Loucy (cell line): ENCODE measurements at regions not wholly inside any gene's neighbourhood (a gene's known extent, or its start where the extent isn't known, plus 50 kb on each side); places are given as distances from the start of the nearest gene placed in this dataset.

ENCODE experiments used
- H2AFZ ChIP-seq: fragments of 200-600 bp; sonication (generic); 2 replicates; pipeline ENCODE4 v1.6.0; 2016; ENCODE audit warnings: antibody characterized with exemption, mild to moderate bottlenecking, low read length, moderate library complexity
- H3F3A ChIP-seq: fragments of 200-600 bp; 2 replicates; pipeline ENCODE4 v1.6.0; 2016; ENCODE audit warnings: antibody characterized with exemption, low read depth, mild to moderate bottlenecking
- H3K27me3 ChIP-seq: fragments of 200-600 bp; sonication (generic); 2 replicates; pipeline ENCODE4 v1.6.1; 2014; ENCODE audit warnings: low read length, mild to moderate bottlenecking; ENCODE audit not compliant: insufficient read depth, poor library complexity, severe bottlenecking
- H3K36me3 ChIP-seq: fragments of 200-600 bp; sonication (generic); 2 replicates; pipeline ENCODE4 v1.6.1; 2016; ENCODE audit warnings: low read length; ENCODE audit not compliant: insufficient read depth
- H3K4me1 ChIP-seq: fragments of 200-600 bp; sonication (generic); 2 replicates; pipeline ENCODE4 v1.5.1; 2014; ENCODE audit warnings: low read length, mild to moderate bottlenecking; ENCODE audit not compliant: insufficient read depth, poor library complexity, severe bottlenecking
- H3K4me2 ChIP-seq: fragments of 200-600 bp; sonication (generic); 2 replicates; pipeline ENCODE4 v1.6.0; 2014; ENCODE audit warnings: antibody characterized with exemption, low read length, low read depth, mild to moderate bottlenecking; ENCODE audit not compliant: poor library complexity, severe bottlenecking
- H3K4me3 ChIP-seq: fragments of 200-600 bp; sonication (generic); 2 replicates; pipeline ENCODE4 v1.5.1; 2014; ENCODE audit warnings: low read length, mild to moderate bottlenecking, mixed read lengths; ENCODE audit not compliant: poor library complexity, severe bottlenecking
- H3K79me2 ChIP-seq: fragments of 200-600 bp; sonication (generic); 2 replicates; pipeline ENCODE4 v1.6.1; 2014; ENCODE audit warnings: low read length; ENCODE audit not compliant: insufficient read depth
- H3K9ac ChIP-seq: fragments of 200-600 bp; sonication (generic); 2 replicates; pipeline ENCODE4 v1.6.0; 2014; ENCODE audit warnings: mild to moderate bottlenecking, low read depth, low read length, moderate library complexity; ENCODE audit not compliant: poor library complexity, severe bottlenecking
- H3K9me2 ChIP-seq: fragments of 200-600 bp; sonication (generic); replicated peaks from 2 replicates; pipeline ENCODE4 v1.6.1; 2016; ENCODE audit warnings: low read depth, low read length, mixed read lengths
- H3K9me3 ChIP-seq: fragments of 200-600 bp; sonication (generic); 2 replicates; pipeline ENCODE4 v1.6.1; 2014; ENCODE audit warnings: mild to moderate bottlenecking, antibody characterized with exemption, low read length, low read depth; ENCODE audit not compliant: insufficient read depth
- H4K20me1 ChIP-seq: fragments of 200-600 bp; sonication (generic); 2 replicates; pipeline ENCODE4 v1.6.0; 2014; ENCODE audit warnings: antibody characterized with exemption, low read length, mild to moderate bottlenecking; ENCODE audit not compliant: insufficient read depth, poor library complexity, severe bottlenecking
- EZH2phosphoT487 ChIP-seq: fragments of 200-600 bp; IDR thresholded peaks from 2 replicates; pipeline ENCODE4 v1.6.1; 2018; ENCODE audit warnings: antibody characterized with exemption, mild to moderate bottlenecking, moderate library complexity, borderline replicate concordance
- TF ChIP-seq, protein P1 (sequence below): fragments of 200-600 bp; sonication (generic); conservative IDR thresholded peaks from 2 replicates; pipeline ENCODE4 v1.5.1; 2014; ENCODE audit warnings: mild to moderate bottlenecking, antibody characterized with exemption, low read length

DNA sequence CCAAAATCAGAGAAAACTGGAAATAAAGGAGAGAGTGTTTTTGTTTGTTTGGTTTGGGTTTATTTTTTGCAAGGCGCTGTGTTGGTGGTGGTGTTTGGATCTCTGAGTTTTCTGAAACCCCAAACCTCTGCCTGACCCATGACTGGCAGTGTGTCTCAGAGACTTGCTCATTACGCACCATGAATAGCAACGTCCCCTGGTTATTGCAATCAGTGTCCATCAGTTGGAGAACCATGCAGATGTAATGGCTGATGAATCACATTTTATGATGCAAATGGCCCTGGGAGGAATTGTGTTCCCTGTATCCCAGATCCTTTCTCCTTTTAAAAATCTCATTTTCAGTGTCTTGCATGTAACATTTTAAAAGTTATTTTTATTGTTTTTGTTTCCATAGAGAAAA lies 362.8 kb downstream of the PMP22 start:
- Histone ChIP-seq H3K36me3 (no peaks in the 10 kb centered on the region), H3K9me2 (no peaks in the 10 kb centered on the region), H3K4me2 (no peak overlapping the region), H3K9me3 (no peaks in the 10 kb centered on the region), H3K79me2 (no peaks in the 10 kb centered on the region), H3K27me3 (no peaks in the 10 kb centered on the region), H3F3A (no peaks in the 10 kb centered on the region), H3K9ac (no peak overlapping the region), H3K4me3 (no peak overlapping the region), H3K4me1 (no peaks in the 10 kb centered on the region), H4K20me1 (no peaks in the 10 kb centered on the region), H2AFZ (no peak overlapping the region)
- TF ChIP-seq, protein P1, sequence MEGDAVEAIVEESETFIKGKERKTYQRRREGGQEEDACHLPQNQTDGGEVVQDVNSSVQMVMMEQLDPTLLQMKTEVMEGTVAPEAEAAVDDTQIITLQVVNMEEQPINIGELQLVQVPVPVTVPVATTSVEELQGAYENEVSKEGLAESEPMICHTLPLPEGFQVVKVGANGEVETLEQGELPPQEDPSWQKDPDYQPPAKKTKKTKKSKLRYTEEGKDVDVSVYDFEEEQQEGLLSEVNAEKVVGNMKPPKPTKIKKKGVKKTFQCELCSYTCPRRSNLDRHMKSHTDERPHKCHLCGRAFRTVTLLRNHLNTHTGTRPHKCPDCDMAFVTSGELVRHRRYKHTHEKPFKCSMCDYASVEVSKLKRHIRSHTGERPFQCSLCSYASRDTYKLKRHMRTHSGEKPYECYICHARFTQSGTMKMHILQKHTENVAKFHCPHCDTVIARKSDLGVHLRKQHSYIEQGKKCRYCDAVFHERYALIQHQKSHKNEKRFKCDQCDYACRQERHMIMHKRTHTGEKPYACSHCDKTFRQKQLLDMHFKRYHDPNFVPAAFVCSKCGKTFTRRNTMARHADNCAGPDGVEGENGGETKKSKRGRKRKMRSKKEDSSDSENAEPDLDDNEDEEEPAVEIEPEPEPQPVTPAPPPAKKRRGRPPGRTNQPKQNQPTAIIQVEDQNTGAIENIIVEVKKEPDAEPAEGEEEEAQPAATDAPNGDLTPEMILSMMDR: no peak
- TF ChIP-seq EZH2phosphoT487: no peak

DNA sequence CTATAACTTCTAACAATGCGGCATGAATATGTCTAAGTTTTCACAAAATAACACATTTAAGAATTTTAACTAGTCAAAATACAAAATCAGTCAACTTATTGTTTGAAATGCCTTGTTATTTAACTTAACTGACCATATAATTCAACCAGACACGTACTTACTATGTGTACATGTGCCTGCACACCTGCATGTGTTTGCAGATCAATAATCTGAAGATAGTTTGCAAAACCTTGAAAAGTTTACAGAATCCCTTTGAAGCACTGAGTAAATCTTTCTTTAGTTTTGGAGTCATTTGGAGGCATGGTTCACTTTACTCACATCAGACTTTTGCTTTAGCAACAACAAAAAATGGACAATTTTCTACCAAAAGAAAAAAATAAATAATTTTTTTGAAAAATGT lies 363.8 kb downstream of the PMP22 start:
- no peak overlapping the region for H2AFZ ChIP-seq
- H3K9ac ChIP-seq: no peak overlapping the region
- no peaks in the 10 kb centered on the region for H3K27me3 ChIP-seq
- H3K9me3 ChIP-seq: no peaks in the 10 kb centered on the region
- H3K4me2 ChIP-seq: no peak overlapping the region
- no peaks in the 10 kb centered on the region for H3K4me1 ChIP-seq
- no peak overlapping the region for H3K4me3 ChIP-seq
- H3K9me2 ChIP-seq: no peaks in the 10 kb centered on the region
- no peaks in the 10 kb centered on the region for H4K20me1 ChIP-seq
- no peaks in the 10 kb centered on the region for H3F3A ChIP-seq
- no peaks in the 10 kb centered on the region for H3K36me3 ChIP-seq
- no peaks in the 10 kb centered on the region for H3K79me2 ChIP-seq
- TF ChIP-seq, protein P1: no peak
- no peak for TF ChIP-seq EZH2phosphoT487

DNA sequence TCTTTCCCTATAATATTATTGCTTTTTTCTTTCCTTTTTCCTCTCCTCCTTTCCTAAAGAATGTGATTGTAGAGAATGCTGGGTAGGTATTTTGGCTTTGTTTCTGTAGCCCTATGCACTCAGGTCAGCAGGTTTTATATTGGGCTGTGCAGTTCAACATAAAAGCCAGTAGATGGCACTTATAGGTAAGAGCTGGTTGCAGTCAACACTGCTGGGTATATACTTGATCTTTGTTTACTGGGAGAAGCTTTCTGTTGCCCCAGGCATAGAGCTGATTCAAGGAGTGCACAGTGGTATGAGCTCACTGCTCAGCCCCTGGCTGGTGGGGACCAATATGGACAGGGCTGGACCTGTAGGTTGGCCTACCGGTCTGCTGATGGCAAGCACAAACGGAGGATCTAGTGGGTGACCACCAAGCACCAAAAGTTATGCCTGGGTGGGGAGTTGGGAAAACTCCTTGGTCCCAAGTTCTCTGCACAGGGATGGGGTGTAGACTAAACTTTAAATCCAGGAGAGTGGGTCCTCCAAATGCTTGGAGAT lies 378.9 kb downstream of the PMP22 start:
- Histone ChIP-seq H3F3A (no peaks in the 10 kb centered on the region), H3K79me2 (no peaks in the 10 kb centered on the region), H3K36me3 (no peaks in the 10 kb centered on the region), H3K9me2 (no peaks in the 10 kb centered on the region), H3K9me3 (no peaks in the 10 kb centered on the region; the same call in 1 of the 2 replicates), H3K4me3 (no peak overlapping the region), H3K9ac (no peak overlapping the region), H3K27me3 (no peaks in the 10 kb centered on the region), H2AFZ (no peak overlapping the region), H3K4me1 (no peaks in the 10 kb centered on the region), H3K4me2 (no peak overlapping the region), H4K20me1 (no peaks in the 10 kb centered on the region)
- TF ChIP-seq, protein P1: peak; percentile 50
- TF ChIP-seq EZH2phosphoT487: no peak
